GM21723 (cell line): ENCODE measurements at regions not wholly inside any gene's neighbourhood (a gene's known extent, or its start where the extent isn't known, plus 50 kb on each side); places are given as distances from the start of the nearest gene placed in this dataset.
"Not testable (repeated sequence)": the region's sequence is repeated elsewhere in the genome, so short reads cannot be mapped to it uniquely, and the experiment has no call there.

Experiments
- ATAC-seq: cut with Tn5 transposase; IDR thresholded peaks from one replicate; pipeline ENCODE4 v1.9.1; 2021; ENCODE audit warnings: mild to moderate bottlenecking, moderate library complexity; ENCODE audit not compliant: unreplicated experiment

DNA sequence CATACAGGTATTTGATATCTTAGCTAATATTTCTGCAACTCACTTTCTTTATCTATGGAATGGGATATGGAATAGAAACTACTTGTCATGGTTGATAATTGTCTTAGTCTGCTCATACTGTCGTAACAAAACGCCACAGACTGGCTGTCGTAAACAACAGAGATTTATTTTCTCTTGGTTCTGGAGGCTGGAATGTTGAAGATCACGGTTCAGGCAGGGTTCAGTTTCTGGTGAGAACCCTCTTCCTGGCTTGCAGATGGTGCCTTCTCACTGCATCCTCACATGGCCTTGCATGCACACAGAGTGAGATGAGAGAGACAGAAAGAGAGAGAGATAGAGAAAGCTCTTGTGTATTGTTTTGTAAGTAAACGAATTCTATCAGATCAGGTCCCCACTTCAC, 332.7 kb upstream of the MAGI2 start:
- ATAC-seq: no peak

DNA sequence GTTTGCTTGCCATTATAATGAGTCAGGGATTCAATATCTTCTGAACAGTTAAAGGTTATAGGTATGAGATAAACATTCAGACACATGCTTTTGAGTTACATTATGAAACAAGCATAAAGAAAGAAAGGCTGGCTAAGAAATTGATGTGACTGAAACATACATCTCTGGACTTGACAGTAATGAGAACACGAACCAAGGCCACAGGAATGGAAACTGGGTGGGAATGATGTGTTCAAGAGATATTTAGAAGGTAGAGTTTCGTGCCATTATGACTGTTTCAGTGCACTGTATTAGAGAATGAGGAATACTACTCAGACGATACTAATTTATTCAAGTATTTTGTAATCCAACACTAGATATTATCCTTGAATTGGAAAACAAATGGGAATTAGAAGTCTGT, 332.1 kb upstream of the MAGI2 start:
- ATAC-seq: no peak

DNA sequence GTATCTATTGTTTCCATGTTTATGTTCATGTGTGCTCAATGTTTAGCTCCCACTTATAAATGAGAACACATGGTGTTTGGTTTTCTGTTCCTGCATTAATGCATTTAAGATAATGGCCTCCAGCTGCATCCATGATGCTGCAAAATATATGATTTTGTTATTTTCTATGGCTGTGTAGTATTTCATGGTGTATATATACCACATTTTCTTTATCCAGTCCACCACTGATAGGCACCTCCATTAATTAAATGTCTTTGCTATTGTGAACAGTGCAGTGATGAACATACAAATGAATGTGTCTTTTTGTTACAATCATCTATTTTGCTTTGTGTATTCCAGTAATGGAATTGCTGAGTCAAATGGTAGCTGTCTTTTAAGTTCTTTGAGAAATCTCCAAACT, 329.4 kb upstream of the MAGI2 start:
- no peak for ATAC-seq

DNA sequence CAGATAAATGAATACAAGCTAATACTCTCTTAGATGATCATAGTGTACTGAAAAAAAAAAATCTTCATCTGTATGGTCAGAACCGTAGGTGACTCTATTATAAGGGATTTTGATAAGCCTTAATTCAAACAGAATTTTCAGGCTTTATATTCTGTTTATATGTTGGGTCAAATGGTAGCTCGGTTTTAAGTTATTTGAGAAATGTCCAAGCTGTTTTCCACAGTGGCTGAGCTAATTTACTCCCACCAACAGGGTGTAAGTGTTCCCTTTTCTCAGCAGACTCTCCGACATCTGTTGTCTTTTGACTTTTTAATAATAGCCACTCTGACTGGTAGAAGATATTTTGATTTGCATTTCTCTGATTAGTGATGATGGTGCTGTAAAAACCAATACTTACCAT, 328.8 kb upstream of the MAGI2 start:
- no peak for ATAC-seq

DNA sequence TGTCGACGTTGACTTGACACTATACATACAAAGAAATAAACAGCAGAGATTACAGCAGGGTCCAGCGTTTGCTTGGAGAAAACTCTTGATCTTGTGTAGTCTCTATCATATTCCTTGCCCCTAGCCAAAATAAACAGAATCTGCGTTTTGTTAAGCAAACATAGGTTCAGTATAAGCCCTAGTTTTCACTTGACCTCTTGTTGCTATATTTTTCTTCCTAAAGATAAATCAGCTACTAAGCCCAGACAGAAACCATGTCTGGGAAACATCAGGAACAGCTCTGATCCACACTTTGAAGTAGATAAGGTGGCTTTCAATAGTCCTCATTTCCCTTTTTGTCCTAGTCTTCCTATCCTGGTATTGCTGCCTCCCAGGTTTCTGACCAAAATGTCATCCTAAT, 328.2 kb upstream of the MAGI2 start:
- no peak for ATAC-seq

DNA sequence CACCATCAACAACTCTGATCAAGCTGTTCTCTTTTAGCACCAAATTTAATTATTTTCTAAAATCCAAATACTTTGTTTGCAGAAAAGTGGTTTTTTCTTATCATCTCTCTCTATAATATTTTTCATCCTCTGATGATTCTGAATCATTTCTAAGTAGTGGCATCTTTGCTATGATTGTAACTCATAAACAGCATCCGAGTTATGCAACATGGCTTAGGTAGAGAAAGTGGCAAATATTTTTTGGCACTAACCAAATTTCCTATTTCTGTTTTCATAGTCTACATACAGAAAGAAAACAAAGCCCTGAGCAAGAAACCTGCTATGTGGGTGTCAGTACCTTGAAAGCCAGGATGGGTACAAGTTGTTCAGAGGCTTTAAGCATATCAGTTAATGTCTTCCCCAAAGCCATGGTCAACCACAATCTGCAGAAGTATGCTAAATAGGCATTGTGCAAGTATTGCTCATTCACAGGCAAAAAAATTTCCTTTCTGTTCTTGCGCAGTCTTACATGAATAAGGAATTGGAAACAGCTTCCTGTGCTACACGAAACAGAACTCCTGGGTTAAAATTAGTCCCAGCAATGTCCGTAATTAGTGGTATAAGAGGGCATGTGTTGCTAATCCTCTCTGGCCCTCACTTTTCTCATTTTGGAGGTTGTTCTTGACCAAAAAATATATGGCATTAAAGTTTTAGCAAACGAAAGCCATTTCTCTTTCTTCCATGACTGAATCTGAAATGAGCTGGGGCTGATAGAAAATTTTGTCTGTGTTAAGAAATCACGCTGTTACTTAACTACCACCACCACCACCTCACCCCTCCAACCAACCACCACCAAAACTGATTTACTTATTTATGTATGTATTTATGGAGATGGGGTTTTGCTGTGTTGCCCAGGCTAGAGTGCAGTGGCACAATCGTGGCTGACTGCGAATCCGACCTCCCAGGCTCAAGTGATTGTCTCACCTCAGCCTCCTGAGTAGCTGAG, 325.6 kb upstream of the MAGI2 start:
- ATAC-seq: no peak

DNA sequence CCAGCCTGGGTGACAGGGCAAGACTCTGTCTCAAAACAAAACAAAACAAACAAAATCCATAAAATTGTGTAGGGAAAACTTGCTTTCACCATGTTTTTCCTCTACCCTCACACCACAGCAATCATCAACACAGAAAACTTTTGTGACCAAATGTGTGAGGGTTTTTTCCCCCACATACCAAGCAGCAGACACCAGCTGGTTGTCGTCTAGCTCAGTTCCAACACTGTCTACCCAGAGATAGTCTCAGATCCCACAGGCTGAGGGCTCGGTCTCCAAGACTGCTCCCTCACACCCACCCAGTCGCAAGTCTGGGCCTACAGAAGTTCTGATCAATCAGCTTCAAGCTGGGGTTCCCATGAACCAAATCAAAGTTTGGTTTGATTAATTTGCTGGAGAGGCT, 322.4 kb upstream of the MAGI2 start:
- no peak for ATAC-seq

DNA sequence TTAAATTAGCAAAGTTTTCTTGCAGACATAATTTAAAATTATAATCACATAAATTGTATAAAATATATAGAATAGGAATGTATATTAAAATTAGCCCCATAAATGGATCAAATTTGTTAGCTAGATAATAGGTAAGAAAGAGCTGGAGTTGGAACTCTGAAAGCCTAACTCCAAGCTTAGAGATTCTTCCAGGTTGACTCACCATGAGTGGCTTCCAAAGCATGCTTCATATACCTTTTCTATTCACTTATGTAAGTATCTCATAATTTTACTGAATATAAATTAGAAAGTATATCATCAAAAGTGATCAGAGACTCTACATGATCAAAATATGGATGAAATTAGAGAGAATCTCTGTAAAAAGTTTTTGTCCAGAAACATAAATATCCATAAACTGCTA, 320.7 kb upstream of the MAGI2 start:
- ATAC-seq: no peak

DNA sequence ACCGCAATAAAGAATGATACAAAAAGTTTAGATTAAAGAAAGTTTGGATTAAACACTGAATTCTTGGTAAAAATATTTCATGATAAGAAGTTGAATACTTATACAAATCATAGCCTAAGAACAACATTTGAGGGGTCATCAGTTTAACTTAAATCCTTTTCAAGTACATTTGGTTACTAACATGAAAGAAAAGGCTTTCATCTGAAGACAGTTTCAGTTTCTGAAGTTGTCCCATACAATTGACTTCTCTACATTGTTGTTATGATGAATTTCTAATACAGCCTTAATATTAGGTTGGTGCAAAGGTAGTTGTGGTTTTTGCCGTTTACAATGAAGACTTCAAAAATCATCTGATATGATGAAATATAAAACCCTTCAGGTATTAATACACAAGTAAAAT, 317.5 kb upstream of the MAGI2 start:
- ATAC-seq: no peak

DNA sequence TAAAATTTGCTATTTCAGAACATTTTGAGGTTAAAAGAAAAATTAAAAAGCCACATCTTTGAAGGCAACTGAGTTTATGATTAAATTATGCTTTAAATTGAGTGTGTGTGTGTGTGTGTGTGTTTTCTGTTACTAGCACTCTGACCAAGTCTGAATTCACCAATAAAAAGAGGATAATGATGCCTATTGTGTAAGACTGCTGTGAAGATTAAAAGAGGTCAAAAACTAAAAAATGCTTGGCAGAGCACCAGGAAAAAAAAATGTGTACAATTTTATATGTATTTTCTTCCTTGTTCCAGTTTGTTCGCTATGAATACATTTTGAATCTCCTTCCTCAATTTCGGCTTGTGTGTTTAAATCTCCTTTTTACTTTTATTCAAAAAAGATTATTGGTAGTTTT, 316.6 kb upstream of the MAGI2 start:
- ATAC-seq: no peak

DNA sequence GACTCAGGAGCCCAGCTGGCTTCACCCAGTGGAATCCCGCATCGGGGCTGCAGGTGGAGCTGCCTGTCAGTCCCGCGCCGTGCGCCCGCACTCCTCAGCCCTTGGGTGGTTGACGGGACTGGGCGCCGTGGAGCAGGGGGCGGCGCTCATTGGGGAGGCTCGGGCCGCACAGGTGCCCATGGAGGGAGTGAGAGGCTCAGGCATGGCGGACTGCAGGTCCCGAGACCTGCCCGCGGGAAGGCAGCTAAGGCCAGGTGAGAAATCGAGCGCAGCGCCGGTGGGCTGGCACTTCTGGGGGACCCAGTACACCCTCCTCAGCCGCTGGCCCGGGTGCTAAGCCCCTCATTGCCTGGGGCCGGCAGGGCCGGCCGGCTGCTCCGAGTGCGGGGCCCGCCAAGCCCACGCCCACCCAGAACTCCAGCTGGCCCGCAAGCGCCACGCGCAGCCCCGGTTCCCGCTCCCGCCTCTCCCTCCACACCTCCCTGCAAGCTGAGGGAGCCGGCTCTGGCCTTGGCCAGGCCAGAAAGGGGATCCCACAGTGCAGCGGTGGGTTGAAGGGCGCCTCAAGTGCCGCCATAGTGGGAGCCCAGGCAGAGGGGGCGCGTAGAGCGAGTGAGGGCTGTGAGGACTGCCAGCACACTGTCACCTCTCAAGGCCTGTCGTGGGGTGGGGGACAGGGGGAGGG, 314.6 kb upstream of the MAGI2 start:
- not testable (repeated sequence) for ATAC-seq

DNA sequence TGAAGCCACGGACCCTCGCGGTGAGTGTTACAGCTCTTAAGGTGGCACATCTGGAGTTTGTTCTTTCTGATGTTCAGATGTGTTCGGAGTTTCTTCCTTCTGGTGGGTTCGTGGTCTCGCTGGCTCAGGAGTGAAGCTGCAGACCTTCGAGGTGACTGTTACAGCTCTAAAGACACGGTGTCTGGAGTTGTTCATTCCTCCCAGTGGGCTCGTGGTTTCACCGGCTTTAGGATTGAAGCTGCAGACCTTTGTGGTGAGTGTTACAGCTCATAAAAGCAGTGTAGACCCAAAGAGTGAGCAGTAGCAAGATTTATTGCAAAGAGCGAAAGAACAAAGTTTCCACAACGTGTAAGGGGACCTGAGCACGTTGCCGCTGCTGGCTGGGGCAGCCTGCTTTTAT, 313.7 kb upstream of the MAGI2 start:
- not testable (repeated sequence) for ATAC-seq

DNA sequence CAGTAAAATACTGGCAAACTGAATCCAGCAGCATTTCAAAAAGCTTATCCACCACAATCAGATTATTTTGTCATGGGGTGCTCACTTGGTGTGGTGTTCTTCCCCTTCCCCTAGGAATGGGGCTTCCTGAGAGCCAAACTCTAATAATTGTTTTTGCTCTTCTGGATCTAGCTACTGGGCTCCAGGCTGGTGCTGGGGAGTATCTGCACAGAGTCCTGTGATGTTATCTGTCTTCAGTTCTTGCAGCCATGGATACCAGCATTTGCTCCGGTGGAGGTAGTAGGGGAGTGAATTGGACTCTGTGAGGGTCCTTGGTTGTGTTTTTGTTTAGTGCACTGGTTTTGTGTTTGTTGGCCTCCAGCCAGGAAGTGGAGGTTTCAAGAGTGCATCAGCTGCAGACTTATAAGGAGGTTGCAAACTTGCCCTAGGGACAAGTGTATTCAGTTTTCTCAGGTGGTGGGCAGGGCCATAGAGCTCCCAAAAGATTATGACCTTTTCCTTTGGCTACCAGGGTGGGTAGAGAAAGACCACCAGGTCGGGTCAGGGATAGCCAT, 308.5 kb upstream of the MAGI2 start:
- ATAC-seq: no peak

DNA sequence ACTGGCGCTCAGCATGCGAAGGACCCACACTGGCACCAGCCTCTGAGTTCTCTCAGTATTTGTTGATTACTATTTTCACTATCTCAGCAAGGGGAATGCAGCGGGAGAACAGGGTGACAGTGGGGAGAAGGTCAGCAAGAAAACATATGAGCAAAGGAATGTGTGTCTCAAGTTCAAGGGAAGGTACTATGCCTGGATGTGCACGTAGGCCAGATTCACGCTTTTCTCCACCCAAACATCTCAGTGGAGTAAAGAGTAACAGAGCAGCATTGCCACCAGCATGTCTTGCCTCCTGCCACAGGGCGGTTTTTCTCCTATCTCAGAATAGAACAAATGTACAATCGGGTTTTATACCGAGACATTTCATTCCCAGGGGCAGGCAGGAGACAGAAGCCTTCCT, 297.5 kb upstream of the MAGI2 start:
- not testable (repeated sequence) for ATAC-seq

DNA sequence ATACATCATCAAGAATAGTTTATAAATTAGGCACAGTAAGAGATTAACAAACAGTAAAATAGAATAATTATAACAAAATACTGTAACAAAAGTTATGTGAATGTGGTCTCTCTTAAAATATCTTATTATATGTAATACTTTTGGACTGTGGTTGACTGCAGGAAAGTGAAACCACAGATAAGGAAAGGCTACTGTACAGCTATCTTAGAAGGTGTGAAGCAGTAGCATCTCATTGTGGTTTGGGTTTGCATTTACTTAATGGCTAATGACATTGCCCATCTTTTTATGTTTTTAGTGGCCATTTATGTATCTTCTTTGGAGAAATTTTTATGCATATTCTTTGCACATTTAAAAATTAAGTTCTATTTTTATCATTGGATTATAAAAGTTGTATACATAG, 296.4 kb upstream of the MAGI2 start:
- no peak for ATAC-seq

DNA sequence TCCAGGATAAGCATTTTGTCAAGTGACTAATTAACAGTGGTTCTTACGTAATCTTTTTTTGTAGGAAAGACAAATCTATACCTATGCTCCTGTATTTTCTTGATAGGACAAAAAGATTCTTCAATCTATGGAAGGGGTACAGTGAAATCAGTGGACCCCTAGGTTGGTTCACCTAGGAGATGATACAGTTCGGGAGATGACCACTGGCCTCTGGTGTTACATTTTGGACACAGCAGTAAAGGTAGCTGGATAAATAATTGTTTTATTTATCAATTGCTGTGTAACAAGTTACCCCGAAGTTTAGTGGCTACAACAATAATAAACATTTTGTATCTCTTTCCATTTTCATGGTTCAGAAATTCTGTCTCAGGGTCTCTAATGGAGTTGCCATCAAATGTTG, 288.2 kb upstream of the MAGI2 start:
- no peak for ATAC-seq

DNA sequence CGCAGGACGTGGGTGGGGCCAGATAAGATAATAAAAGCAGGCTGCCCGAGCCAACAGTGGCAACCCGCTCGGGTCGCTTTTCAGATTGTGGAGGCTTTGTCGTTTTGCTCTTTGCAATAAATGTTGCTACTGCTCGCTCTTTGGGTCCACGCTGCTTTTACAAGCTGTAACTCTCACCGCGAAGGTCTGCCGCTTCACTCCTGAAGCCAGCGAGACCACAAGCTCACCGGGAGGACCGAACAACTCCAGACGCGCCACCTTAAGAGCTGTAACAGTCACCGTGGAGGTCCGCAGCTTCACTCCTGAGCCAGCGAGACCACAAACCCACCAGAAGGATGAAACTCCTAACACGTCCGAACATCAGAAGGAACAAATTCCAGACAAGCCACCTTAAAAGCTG, 286.6 kb upstream of the MAGI2 start:
- ATAC-seq: no peak

DNA sequence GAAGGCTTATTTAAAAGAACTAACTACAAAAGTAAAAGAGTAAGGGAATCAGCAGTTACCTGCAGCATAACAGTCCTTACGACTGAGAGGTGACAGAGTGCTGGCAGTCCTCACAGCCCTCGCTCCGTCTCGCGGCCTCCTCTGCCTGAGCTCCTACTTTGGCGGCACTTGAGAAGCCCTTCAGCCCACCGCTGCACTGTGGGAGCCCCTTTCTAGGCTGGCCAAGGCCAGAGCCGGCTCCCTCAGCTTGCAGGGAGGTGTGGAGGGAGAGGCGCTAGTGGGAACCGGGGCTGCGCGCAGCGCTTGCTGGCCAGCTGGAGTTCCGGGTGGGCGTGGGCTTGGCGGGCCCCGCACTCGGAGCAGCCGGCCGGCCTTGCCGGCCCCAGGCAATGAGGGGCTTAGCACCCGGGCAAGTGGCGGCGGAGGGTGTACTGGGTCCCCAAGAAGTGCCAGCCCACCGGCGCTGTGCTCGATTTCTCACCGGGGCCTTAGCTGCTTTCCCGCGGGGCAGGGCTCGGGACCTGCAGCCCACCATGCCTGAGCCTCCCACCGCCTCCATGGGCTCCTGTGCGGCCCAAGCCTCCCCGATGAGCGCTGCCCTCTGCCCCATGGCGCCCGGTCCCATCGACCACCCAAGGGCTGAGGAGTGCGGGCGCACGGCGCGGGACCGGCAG, 285.7 kb upstream of the MAGI2 start:
- ATAC-seq: not testable (repeated sequence)

DNA sequence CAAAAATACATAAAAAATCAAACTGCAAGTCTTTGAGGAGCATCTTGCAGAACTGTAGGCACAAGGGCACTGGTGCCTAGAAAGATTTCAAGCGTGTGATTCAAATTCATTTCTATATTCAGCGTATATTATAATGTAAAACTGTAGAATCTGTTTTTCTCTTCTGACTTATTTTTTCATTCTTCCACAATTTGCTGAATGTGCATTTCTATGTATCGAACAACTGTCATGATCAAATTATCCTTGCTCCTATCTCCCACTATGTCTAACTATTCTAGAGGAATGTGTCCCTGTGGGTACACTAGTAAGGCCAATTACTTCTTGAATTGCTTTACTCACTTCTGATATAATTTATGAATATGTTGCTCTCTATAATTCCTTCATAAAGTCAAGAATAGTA, 283.0 kb upstream of the MAGI2 start:
- no peak for ATAC-seq

DNA sequence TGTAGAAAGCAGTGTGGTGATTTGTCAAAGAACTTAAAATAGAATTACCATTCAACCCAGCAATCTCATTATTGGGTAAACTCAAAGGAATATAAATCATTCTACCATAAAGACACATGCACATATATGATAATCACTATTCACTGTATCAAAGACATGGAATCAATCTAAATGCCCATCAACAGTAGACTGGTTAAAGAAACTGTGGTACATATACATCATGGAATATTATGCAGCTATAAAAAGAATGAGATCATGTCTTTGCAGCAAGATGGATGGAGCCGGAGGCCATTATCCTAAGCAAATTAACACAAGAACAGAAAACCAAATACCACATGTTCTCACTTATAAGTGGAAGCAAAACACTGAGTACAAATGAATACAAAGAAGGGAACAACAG, 281.5 kb upstream of the MAGI2 start:
- no peak for ATAC-seq

DNA sequence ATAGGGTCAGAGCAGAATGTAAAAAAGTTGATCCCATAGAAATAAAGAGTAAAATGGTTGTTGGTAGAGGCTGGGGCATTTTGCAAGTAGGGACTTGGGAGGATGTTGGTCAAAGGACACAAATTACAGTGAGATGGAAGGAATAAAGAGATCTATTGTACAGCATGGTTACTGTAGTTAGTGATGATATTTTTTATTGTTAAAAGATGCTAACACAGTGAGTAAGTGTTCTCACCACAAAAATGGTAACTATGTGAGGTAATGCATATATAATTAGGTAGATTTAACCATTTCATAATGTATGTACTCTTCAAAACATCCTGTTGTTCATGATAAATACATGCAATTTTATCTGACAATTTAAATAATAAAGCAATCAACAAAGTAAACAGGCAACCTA, 280.7 kb upstream of the MAGI2 start:
- no peak for ATAC-seq
